Prostate gland (tissue), 2 donors: ENCODE measurements at regions not wholly inside any gene's neighbourhood (a gene's known extent, or its start where the extent isn't known, plus 50 kb on each side); places are given as distances from the start of the nearest gene placed in this dataset.

Source experiments
- DNase-seq: peaks from one replicate; pipeline ENCODE4 v3.0.0-alpha.2; 2019; ENCODE audit warnings: low spot score
- H3K27ac ChIP-seq, 2 donors: fragments of 200-600 bp; sonication (generic); 2 replicates each; pipeline ENCODE4 v1.5.1; 2017 to 2019
- H3K27me3 ChIP-seq: fragments of 200-600 bp; sonication (generic); replicated peaks from 2 replicates; pipeline ENCODE4 v1.5.1; 2019; ENCODE audit not compliant: insufficient read depth
- H3K36me3 ChIP-seq, 2 donors: fragments of 200-600 bp; sonication (generic); 1 replicate in 1 of 2; 2 replicates in 1 of 2; pipeline versions ENCODE4 v1.5.1 to v1.8.1; 2017 to 2019
- H3K4me1 ChIP-seq: fragments of 200-600 bp; sonication (generic); replicated peaks from 2 replicates; pipeline ENCODE4 v1.5.1; 2019
- H3K4me3 ChIP-seq, 2 donors: fragments of 200-600 bp; sonication (generic); 2 replicates each; pipeline ENCODE4 v1.5.1; 2017 to 2019
- H3K9me3 ChIP-seq: fragments of 200-600 bp; sonication (generic); 2 replicates; pipeline ENCODE4 v1.5.1; 2017
- POLR2A ChIP-seq: fragments of 450-650 bp; IDR thresholded peaks from one replicate; pipeline ENCODE4 v1.6.1; 2016; ENCODE audit warnings: antibody characterized with exemption, mild to moderate bottlenecking
- POLR2AphosphoS5 ChIP-seq: sonication (generic); formaldehyde crosslinking; IDR thresholded peaks from one replicate; pipeline ENCODE4 v1.6.1; 2017; ENCODE audit warnings: antibody characterized with exemption
- WGBS: methylation state at CpG from one replicate; pipeline ENCODE4 v1.1.5; 2018; 5-methylcytosine and 5-hydroxymethylcytosine counted together
- intact Hi-C: fragments of 100-400 bp; cut with DNase I; formaldehyde crosslinking; loops from one replicate; pipeline ENCODE4 v1.14.2; 2022
- TF ChIP-seq, protein P1 (sequence below), 4 experiments: fragments of 200-600 bp in 2 of 4; fragments of 450-650 bp in 2 of 4; sonication (generic) in 2 of 4; IDR thresholded peaks; 1 replicate in 3 of 4; 2 replicates in 1 of 4; pipeline ENCODE4 v1.5.1; 2016 to 2019; ENCODE audit warnings: antibody characterized with exemption in 4 of 4, mild to moderate bottlenecking in 2 of 4, moderate library complexity in 2 of 4

DNA sequence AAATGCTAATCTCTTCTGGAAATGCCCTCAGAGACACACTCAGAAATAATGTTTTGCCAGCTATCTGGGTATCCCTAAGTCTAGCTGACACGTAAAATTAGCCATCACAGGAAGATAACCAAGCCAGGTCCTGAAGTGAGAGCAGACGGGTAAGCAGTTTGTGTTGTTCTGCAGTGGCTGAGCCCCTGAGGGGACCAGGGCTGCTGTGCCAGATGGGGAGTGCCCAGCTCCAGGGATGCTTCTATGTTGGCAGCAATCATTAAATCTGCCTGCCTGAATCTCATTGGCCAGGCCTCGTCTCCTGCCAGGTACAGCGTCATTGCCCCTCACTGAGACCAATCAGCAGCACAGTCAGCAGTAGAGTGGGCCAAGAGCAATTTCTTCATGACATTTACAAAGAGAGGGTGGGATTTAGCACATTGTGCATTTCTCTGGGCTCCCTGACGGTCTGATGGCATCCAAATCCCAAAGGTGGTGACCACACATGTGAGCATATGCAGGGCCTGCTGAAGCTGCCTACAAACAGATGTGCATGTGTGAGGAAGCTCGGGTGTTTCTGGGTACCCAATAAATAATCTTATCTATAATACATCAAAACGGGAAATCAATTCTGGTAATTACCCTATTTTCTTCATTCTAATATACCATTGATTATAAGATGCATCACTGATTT is 58.7 kb upstream of the LRRN2 start:
- DNase-seq: no peak
- H3K36me3 ChIP-seq: no peaks in the 10 kb centered on the region
- no peak overlapping the region for H3K27ac ChIP-seq
- H3K4me1 ChIP-seq: no peaks in the 10 kb centered on the region
- no peaks in the 10 kb centered on the region for H3K9me3 ChIP-seq
- no peak overlapping the region for H3K4me3 ChIP-seq
- TF ChIP-seq POLR2A (no peak), POLR2AphosphoS5 (no peak)
- TF ChIP-seq, protein P1, sequence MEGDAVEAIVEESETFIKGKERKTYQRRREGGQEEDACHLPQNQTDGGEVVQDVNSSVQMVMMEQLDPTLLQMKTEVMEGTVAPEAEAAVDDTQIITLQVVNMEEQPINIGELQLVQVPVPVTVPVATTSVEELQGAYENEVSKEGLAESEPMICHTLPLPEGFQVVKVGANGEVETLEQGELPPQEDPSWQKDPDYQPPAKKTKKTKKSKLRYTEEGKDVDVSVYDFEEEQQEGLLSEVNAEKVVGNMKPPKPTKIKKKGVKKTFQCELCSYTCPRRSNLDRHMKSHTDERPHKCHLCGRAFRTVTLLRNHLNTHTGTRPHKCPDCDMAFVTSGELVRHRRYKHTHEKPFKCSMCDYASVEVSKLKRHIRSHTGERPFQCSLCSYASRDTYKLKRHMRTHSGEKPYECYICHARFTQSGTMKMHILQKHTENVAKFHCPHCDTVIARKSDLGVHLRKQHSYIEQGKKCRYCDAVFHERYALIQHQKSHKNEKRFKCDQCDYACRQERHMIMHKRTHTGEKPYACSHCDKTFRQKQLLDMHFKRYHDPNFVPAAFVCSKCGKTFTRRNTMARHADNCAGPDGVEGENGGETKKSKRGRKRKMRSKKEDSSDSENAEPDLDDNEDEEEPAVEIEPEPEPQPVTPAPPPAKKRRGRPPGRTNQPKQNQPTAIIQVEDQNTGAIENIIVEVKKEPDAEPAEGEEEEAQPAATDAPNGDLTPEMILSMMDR (IDR thresholded peaks at IDR 0.05): no peak
- WGBS: 80% methylated on average over 7 of the region's 7 CpGs
- H3K27me3 ChIP-seq: no peaks in the 10 kb centered on the region
- intact Hi-C loops: no loop called here

DNA sequence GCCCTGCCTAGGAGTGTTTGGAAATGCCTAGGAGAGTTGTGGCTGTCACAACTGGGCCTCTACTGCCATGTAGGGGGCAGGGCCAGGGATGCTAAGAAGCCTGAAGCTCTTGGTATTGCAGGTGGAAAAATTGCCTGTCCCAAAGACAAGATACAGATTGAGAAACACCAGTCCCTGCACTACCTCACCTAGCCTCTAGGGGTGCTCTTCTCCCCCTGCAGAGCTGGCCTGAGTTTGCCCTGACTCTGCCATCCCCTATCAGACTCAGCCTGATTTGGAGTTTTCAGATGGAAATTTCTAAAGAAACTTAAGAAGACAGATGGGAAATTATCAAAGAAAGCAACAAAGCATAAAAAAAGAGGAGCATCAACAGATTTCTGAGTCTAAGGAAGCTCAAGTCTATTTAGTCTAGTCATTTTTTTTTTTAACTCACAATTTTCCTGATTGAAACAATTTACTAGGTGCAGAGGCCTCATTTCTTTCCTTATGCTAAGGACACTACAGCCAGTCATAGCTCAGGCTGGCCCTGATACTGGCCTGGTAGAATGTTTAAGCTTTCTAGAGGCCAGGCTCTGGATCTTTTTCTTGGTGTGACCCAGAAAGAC is 61.4 kb upstream of the LRRN2 start:
- Histone ChIP-seq H3K27me3 (no peaks in the 10 kb centered on the region), H3K9me3 (no peaks in the 10 kb centered on the region), H3K4me1 (no peaks in the 10 kb centered on the region), H3K4me3 (no peak overlapping the region), H3K36me3 (no peaks in the 10 kb centered on the region), H3K27ac (no peak overlapping the region)
- intact Hi-C loops: no loop called here
- DNase-seq: peak; percentile 24
- TF ChIP-seq POLR2AphosphoS5: no peak
- TF ChIP-seq, protein P1 (IDR thresholded peaks at IDR 0.05): peak; percentile 34 to 69 (median 48)
- TF ChIP-seq POLR2A: no peak

DNA sequence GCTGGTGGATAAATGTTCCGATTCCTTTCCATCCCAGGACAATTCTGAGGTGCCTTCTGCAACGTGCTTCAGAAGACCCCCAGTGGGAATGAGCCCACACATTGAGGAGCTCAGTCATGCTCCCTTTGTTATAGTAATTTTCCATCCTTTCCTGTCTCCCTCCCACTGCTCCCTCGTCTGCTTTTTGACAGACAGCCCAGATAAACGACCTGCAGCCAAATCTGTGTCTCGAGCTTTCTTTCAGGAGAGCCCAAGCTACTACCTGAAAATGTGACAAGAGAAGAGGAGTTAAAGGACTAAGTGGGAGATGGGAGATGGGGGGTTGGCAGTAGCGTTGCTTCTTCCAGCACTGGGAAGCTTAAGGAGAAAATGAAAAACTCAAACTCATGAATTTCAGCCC is 65.9 kb upstream of the LRRN2 start:
- WGBS: 45% methylated on average over 6 of the region's 6 CpGs
- no peak for DNase-seq
- Histone ChIP-seq H3K36me3 (no peaks in the 10 kb centered on the region), H3K27me3 (peaks cover 3% of the 10 kb centered on the region), H3K9me3 (no peaks in the 10 kb centered on the region), H3K27ac (no peak overlapping the region), H3K4me1 (no peaks in the 10 kb centered on the region), H3K4me3 (no peak overlapping the region)
- TF ChIP-seq POLR2A: no peak
- intact Hi-C loops: no loop called here

DNA sequence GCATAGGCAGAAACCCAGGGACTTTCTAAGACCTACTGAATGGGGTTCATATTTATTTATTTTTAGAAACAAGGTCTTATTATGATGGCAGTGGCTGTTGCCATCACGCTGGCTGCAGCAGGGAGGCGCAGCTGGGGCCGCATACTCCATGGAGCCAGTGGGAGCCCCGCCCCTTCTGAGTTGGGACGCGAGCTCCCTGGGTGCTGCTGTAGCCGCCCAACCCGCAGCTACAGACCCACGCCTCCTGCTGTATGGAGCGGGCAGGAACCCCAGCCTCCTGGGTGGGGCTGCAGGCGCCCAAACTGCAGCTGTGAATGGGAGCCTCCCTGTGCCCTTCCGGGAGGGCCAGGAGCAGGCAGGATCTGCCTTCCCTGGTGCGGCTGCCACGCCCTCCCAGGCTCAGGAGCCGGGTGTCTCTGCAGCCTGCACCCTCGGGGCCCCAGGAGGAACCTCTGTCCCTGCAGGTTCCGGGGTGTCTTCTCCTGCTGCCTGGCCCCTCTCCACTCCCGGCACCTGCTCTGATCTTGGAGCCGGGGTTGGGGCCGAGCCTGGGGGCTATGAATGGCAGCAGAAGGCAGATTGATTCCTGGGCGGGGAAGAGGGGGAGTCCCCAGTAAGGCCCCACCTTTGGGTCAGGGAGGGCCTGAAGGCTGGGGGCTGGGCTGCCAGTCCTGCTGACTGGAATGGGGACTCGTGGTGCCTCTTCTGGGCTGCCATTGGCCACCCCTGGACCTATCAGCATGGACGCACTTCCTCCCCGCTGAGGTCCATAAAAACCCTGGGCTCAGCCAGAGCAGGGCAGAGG is 66.5 kb upstream of the LRRN2 start:
- intact Hi-C loops: no loop called here
- Histone ChIP-seq H3K27ac (no peak overlapping the region), H3K36me3 (no peaks in the 10 kb centered on the region), H3K27me3 (peaks cover 3% of the 10 kb centered on the region), H3K4me1 (no peaks in the 10 kb centered on the region), H3K4me3 (no peak overlapping the region), H3K9me3 (no peaks in the 10 kb centered on the region)
- DNase-seq: no peak
- 82% methylated on average over 24 of the region's 24 CpGs for whole genome bisulfite sequencing
- TF ChIP-seq POLR2AphosphoS5: no peak
- TF ChIP-seq, protein P1 (IDR thresholded peaks at IDR 0.05): no peak

DNA sequence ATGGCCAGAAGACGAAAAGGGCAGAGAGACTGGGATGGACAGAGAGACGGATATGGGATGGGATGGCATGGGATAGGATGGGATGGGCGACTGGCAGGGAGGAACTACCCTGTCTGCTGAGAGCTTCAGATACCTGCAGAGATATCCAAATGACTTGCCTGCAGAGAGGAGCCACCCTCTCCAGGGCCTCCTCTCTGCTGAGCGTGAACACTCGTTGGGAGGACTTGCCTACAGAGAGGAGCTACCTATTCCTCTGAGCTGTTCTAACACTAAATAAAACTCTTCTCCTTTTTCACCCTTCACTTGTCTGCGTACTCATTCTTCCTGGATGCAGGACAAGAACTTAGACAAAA is 67.1 kb upstream of the LRRN2 start:
- H3K4me3 ChIP-seq: no peak overlapping the region

More for the DNA sequence above, 67.1 kb upstream of the LRRN2 start:
- 82% methylated on average over 6 of the region's 6 CpGs for WGBS
- Histone ChIP-seq H3K27ac (no peak overlapping the region), H3K9me3 (no peaks in the 10 kb centered on the region), H3K36me3 (no peaks in the 10 kb centered on the region), H3K27me3 (peaks cover 3% of the 10 kb centered on the region), H3K4me1 (no peaks in the 10 kb centered on the region)
- intact Hi-C loops: no loop called here
- TF ChIP-seq POLR2A (no peak), POLR2AphosphoS5 (no peak)
- TF ChIP-seq, protein P1 (IDR thresholded peaks at IDR 0.05): no peak
- no peak for DNase-seq
